ENCODE measurements at regions not wholly inside any gene's neighbourhood (a gene's known extent, or its start where the extent isn't known, plus 50 kb on each side); places are given as distances from the start of the nearest gene placed in this dataset.
A peak's percentile ranks its signal among the peaks of the same experiment; 100 is the strongest.

GRCh38 chr10:107275806-107276205, 111.3 kb upstream of the SORCS1 start:
- in situ Hi-C loops (cut with HindIII; ENCODE audit: low pct_ligation_motif_present, low pct_unique_long_range_greater_than_20kb, low sequenced_read_pairs), result no loop called here
- DNase-seq, result no peak

GRCh38 chr10:107269626-107270025, 105.1 kb upstream of the SORCS1 start:
- in situ Hi-C loops (cut with HindIII; ENCODE audit: low pct_ligation_motif_present, low pct_unique_long_range_greater_than_20kb, low sequenced_read_pairs), result no loop called here
- DNase-seq, result no peak

DNA sequence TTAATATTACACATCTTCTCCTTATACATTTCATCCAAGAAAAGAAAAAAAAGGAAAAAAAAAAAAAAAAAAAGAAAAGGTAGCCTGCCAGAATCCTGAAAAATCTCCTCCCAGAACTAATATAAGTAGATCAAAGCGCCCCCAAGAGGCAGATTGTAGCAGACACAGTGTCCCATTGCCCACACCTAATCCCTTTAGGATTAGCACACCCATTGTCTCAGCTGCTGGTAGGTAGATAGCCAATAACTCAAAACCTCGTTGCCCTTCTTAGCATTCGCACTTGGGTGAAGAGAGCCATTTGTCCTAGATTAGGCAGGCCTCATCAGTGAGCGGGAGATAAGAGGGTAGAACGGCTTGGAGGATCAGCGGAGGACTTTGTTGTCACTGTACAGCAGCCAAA, 100.2 kb upstream of the SORCS1 start:
- peak; percentile 12 for DNase-seq
- in situ Hi-C loops (cut with HindIII; ENCODE audit: low pct_ligation_motif_present, low pct_unique_long_range_greater_than_20kb, low sequenced_read_pairs), result no loop called here

- DNase-seq, result no peak
- in situ Hi-C loops (cut with HindIII; ENCODE audit: low pct_ligation_motif_present, low pct_unique_long_range_greater_than_20kb, low sequenced_read_pairs), result no loop called here
These were observed 79.6 kb upstream of the SORCS1 start for GRCh38 chr10:107244122-107244521.

GRCh38 chr10:107238275-107238674, 73.8 kb upstream of the SORCS1 start:
- in situ Hi-C loops (cut with HindIII; ENCODE audit: low pct_ligation_motif_present, low pct_unique_long_range_greater_than_20kb, low sequenced_read_pairs), result no loop called here
- DNase-seq, result no peak

GRCh38 chr10:107232013-107232412, 67.5 kb upstream of the SORCS1 start:
- DNase-seq, result no peak
- in situ Hi-C loops (cut with HindIII; ENCODE audit: low pct_ligation_motif_present, low pct_unique_long_range_greater_than_20kb, low sequenced_read_pairs), result no loop called here

DNA sequence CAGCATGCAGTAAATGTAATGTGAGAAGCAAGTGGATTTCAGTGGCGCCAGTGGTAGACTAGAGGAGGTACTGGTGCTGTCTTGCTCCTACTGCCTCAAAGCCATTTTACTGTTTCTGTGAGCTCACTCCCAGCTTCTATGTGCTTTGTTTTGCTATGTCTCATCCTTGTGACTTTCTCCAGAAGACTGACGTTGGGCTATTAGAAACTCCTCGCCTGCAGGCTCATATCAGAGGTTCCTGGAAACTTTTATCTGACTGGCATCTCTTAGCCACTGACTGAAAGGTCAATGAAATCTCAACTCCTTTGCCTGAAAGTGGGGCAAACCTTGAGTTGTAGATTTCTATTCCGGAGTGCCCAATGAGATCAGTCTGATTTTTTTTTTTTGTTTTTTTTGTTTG, 66.4 kb upstream of the SORCS1 start:
- in situ Hi-C loops (cut with HindIII; ENCODE audit: low pct_ligation_motif_present, low pct_unique_long_range_greater_than_20kb, low sequenced_read_pairs), result no loop called here
- DNase-seq, result no peak

GRCh38 chr10:107215681-107216080, 51.2 kb upstream of the SORCS1 start:
- in situ Hi-C loops (cut with HindIII; ENCODE audit: low pct_ligation_motif_present, low pct_unique_long_range_greater_than_20kb, low sequenced_read_pairs), result no loop called here
- no peak for DNase-seq
